GM12891 (cell line): ENCODE measurements at regions not wholly inside any gene's neighbourhood (a gene's known extent, or its start where the extent isn't known, plus 50 kb on each side); places are given as distances from the start of the nearest gene placed in this dataset.

Experiments used
- POLR2A ChIP-seq: IDR thresholded peaks from 2 replicates; pipeline ENCODE4 v1.6.1; 2011; ENCODE audit warnings: low read depth, low read length, control low read depth
- POLR2AphosphoS5 ChIP-seq: IDR thresholded peaks from 2 replicates; pipeline ENCODE4 v1.6.1; 2011; ENCODE audit warnings: low read depth, low read length, control low read depth
- POU2F2 ChIP-seq: IDR thresholded peaks from 2 replicates; pipeline ENCODE4 v1.6.1; 2011; ENCODE audit warnings: low read depth, mild to moderate bottlenecking, control low read depth, low read length, moderate library complexity
- TAF1 ChIP-seq: IDR thresholded peaks from 2 replicates; pipeline ENCODE4 v1.6.1; 2011; ENCODE audit warnings: low read depth, low read length, control low read depth

DNA sequence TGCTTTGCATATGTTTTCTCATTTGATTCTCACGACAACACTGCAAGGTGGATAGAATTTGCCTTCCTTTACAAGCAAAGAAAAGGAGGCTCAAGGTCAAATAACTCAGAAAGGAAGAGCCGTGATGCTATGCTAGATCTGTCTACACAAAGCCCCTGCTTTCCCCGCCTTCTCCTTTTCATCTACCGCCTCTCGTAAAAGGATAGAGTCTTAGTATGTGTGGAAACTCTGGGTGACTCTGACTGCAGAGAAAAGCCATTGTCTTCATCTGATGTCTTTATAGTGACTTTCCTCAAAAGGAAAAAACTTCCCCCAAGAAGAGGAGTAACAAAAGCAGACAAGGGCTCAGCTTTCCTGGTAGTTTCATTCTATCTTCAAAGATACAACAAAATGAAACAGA, 292.7 kb downstream of the ACTR3B start:
- TF ChIP-seq POLR2A (no peak), POLR2AphosphoS5 (no peak), POU2F2 (no peak), TAF1 (no peak)
